HUES48 (cell line): ENCODE measurements at regions not wholly inside any gene's neighbourhood (a gene's known extent, or its start where the extent isn't known, plus 50 kb on each side); places are given as distances from the start of the nearest gene placed in this dataset.

ENCODE experiments used
- H3K27ac ChIP-seq: one replicate; pipeline ENCODE4 v1.7.0; 2013; ENCODE audit warnings: low read depth, low read length, inconsistent platforms
- H3K27me3 ChIP-seq: 2 replicates; pipeline ENCODE4 v1.6.1; 2013; ENCODE audit warnings: mild to moderate bottlenecking, low read length; ENCODE audit not compliant: control insufficient read depth, insufficient read depth
- H3K36me3 ChIP-seq: 2 replicates; pipeline ENCODE4 v1.6.1; 2013; ENCODE audit warnings: low read length; ENCODE audit not compliant: control insufficient read depth, insufficient read depth
- H3K4me1 ChIP-seq: 2 replicates; pipeline ENCODE4 v1.6.1; 2013; ENCODE audit warnings: mild to moderate bottlenecking, low read length; ENCODE audit not compliant: control insufficient read depth, insufficient read depth
- H3K4me3 ChIP-seq: 2 replicates; pipeline ENCODE4 v1.5.1; 2013; ENCODE audit warnings: mild to moderate bottlenecking, low read depth, low read length
- H3K9ac ChIP-seq: 2 replicates; pipeline ENCODE4 v1.6.1; 2013; ENCODE audit warnings: mild to moderate bottlenecking, low read depth, low read length, moderate library complexity
- H3K9me3 ChIP-seq: 2 replicates; pipeline ENCODE4 v1.6.1; 2013; ENCODE audit warnings: low read length; ENCODE audit not compliant: control insufficient read depth, insufficient read depth

DNA sequence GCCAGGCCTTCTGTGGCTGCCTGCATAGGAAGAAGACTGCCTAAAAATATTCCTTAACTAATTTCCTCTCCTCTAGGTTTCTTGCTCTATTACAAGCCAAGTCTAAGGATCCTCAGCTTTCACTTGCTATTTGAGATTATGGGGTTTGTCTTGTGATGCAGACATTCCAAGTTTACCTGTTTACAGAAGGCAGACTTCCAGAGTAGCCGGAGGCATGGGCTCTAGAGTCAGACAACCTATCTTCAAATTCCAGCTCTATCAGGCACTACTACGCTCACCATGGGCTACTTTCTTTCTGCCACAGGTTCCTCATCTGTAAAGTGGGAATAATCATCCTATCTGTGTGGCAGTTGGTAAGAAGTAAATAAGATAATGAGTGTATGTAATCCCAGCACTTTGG, 95.6 kb upstream of the BCL6 start:
- Histone ChIP-seq H3K27me3 (no peaks in the 10 kb centered on the region), H3K27ac (no peak overlapping the region), H3K4me1 (peaks cover 4% of the 10 kb centered on the region; the same call in 1 of the 2 replicates), H3K36me3 (no peaks in the 10 kb centered on the region), H3K9ac (no peak overlapping the region), H3K9me3 (no peaks in the 10 kb centered on the region), H3K4me3 (no peak overlapping the region)

DNA sequence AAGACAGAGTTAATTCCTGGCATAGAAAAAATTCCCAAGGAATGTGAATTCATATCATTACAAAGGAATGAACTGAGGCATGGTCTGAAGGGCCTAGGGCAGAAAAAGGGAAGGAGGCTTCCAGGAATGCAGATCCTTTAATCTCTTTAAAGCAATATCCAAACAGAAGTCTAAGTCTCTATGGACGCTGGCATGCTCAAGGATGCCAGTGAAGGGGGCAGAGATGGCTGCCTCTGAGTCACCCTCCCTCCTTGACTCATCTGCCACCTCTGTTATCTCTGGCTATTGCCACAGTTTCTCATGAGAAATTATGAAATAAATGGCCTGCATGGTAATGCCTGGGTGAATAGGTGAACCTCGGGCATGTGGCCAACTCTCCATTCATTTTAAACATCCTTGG, 96.3 kb upstream of the BCL6 start:
- H3K36me3 ChIP-seq, result no peaks in the 10 kb centered on the region
- no peaks in the 10 kb centered on the region for H3K27me3 ChIP-seq
- H3K9me3 ChIP-seq, result no peaks in the 10 kb centered on the region
- H3K27ac ChIP-seq, result no peak overlapping the region
- H3K4me1 ChIP-seq, result peaks cover 4% of the 10 kb centered on the region; the same call in 1 of the 2 replicates
- H3K4me3 ChIP-seq, result no peak overlapping the region
- no peak overlapping the region for H3K9ac ChIP-seq

DNA sequence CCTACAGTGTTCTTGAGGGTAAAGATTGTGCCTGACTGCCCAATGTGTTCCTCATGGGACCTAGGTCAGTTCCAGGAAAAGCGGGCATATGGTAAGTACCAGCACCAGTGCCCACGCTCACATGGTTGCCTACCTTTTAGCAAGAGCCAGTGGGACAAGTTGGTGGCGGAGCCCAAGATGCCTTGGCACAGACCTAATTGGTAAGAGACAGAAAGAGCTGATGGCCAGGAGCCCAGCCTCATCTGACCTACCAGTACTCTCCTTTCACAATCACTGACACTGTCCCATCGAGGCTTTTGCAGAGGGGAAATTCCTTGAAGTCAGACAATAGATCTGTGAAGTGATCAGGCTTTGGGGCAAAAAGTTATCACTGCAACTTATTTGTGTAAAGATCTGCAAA, 98.4 kb upstream of the BCL6 start:
- H3K4me1 ChIP-seq, result peaks cover 4% of the 10 kb centered on the region; the same call in 1 of the 2 replicates
- no peak overlapping the region for H3K27ac ChIP-seq
- no peaks in the 10 kb centered on the region for H3K27me3 ChIP-seq
- no peaks in the 10 kb centered on the region for H3K9me3 ChIP-seq
- H3K9ac ChIP-seq, result no peak overlapping the region
- H3K4me3 ChIP-seq, result no peak overlapping the region
- no peaks in the 10 kb centered on the region for H3K36me3 ChIP-seq

DNA sequence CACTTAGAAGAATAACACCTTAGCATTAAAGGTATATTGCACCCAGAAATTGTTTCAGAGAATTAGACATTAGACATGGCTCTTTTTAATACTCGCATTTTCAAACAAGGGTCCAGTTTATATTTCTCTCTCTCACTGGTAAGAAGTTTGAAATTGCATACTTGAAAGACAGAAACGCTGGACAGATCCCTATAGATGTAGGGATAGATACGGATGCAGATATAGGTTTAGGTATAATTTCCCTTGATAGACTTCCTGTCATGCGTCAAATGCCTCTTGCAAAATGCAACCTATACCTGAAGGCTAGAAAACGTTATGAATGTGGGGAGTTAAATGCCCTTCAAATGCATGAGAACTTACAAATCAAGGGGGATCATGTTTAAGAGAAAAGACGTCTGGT, 99.4 kb upstream of the BCL6 start:
- Histone ChIP-seq H3K4me3 (no peak overlapping the region), H3K27ac (no peak overlapping the region), H3K9ac (no peak overlapping the region), H3K36me3 (no peaks in the 10 kb centered on the region), H3K4me1 (peaks cover 4% of the 10 kb centered on the region; the same call in 1 of the 2 replicates), H3K9me3 (no peaks in the 10 kb centered on the region), H3K27me3 (no peaks in the 10 kb centered on the region)

DNA sequence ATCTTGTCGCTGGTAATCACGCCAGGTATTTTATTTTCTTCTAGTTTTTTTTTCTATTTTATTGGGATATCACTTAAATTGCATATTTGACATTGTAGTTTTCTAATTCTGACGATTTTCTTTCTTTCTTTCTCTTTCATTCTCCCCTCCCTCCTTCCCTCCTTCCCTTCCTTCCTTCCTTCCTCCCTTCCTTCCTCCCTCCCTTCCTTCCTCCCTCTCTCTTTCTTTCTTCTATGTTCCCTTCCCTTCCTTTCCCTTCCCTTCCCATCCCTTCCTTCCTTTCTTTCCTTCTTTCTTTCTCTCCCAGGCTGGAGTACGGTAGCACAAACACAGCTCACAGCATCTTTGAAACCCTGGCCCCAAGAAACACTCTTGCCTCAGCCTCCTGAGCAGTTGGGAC, 100.6 kb upstream of the BCL6 start:
- Histone ChIP-seq H3K9me3 (no peaks in the 10 kb centered on the region), H3K27ac (no peak overlapping the region), H3K36me3 (no peaks in the 10 kb centered on the region), H3K4me3 (no peak overlapping the region), H3K4me1 (peaks cover 4% of the 10 kb centered on the region; the same call in 1 of the 2 replicates), H3K9ac (no peak overlapping the region), H3K27me3 (no peaks in the 10 kb centered on the region)

DNA sequence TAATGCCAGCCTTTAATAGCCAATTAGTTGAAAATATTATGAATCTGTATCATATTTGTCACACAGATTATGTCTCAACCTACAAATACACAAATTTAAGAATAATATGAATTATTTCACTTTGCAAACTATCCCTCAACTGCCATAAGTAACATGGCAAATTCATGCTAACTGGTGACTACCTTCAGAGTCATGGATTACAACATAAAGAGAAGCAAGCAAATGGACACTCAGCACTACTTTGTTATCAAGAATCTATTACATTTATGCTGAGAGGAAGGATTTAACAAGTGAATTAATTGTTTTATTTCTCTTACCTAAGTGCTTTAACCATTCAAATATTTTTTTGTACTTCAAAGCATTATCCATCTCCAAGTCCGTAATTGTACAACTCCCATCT, 103.1 kb upstream of the BCL6 start:
- peaks cover 6% of the 10 kb centered on the region; the same call in 1 of the 2 replicates for H3K9me3 ChIP-seq
- no peaks in the 10 kb centered on the region for H3K36me3 ChIP-seq
- H3K27ac ChIP-seq, result no peak overlapping the region
- no peak overlapping the region for H3K4me3 ChIP-seq
- no peak overlapping the region for H3K9ac ChIP-seq
- no peaks in the 10 kb centered on the region for H3K4me1 ChIP-seq
- H3K27me3 ChIP-seq, result no peaks in the 10 kb centered on the region

DNA sequence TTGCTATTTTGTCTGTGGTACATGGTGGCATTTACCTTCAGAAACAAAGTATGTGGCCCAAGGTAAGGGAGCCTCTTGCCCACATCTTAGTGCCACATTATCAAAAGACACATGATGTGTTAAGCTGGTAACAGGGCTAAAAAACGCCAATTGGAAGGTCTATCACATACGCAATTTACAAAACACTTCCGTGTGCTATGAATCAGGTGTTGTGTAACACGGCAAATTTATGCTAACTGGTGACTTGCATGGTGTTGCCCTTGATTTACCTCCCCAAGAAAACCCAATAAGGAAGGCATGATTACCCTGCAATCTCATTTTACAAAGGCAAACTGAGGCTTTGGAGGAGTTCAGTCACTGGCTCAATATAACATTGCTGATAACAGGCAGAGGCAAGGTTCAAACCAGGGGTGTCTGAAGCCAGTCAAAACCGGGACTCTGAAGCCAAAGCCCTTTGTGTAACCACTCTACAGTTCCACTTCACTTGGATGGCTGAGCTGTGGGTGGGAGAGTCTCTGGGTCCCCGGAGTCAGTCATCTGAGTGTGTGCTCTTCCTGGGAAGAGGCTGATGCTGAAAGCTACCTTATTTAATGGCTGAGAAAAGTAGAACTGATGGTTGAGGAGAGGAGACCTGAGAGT, 103.9 kb upstream of the BCL6 start:
- no peak overlapping the region for H3K27ac ChIP-seq
- H3K4me1 ChIP-seq, result no peaks in the 10 kb centered on the region
- H3K9me3 ChIP-seq, result peaks cover 6% of the 10 kb centered on the region; the same call in 1 of the 2 replicates
- H3K9ac ChIP-seq, result no peak overlapping the region
- no peaks in the 10 kb centered on the region for H3K27me3 ChIP-seq
- H3K4me3 ChIP-seq, result no peak overlapping the region
- no peaks in the 10 kb centered on the region for H3K36me3 ChIP-seq

DNA sequence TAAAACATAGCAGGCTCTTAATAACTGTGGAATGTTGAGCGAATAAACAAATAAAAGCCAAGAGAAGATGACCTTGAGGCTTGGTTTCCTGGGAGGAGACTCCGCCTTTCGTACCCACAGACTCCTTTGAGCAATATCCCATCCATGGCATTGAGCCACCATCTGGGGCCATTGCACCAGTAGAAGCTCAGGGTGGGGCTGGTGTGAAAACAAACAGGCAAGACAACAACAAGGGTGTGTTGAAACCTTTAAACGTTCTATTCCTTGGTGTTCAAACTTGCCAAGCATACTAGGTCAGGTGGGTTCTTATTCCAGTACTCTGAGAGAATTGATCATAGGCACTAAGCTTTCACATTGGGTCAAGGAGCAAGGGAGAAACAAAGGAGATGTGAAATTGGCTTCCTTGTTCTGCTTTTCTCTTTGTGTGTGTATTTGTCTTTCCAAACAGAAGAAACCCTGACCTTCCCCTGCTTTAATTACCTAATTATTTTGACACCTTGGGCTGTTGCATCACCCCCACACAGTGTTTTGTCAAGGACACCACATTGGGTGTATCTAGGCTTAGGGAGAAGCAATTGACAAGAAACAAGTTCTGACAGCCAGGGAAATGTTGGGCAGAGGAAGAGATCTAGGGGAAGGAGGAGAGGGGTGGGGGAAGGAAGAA, 105.1 kb upstream of the BCL6 start:
- Histone ChIP-seq H3K27me3 (no peaks in the 10 kb centered on the region), H3K9ac (no peak overlapping the region), H3K4me3 (no peak overlapping the region), H3K9me3 (peaks cover 6% of the 10 kb centered on the region; the same call in 1 of the 2 replicates), H3K36me3 (no peaks in the 10 kb centered on the region), H3K27ac (no peak overlapping the region), H3K4me1 (no peaks in the 10 kb centered on the region)

DNA sequence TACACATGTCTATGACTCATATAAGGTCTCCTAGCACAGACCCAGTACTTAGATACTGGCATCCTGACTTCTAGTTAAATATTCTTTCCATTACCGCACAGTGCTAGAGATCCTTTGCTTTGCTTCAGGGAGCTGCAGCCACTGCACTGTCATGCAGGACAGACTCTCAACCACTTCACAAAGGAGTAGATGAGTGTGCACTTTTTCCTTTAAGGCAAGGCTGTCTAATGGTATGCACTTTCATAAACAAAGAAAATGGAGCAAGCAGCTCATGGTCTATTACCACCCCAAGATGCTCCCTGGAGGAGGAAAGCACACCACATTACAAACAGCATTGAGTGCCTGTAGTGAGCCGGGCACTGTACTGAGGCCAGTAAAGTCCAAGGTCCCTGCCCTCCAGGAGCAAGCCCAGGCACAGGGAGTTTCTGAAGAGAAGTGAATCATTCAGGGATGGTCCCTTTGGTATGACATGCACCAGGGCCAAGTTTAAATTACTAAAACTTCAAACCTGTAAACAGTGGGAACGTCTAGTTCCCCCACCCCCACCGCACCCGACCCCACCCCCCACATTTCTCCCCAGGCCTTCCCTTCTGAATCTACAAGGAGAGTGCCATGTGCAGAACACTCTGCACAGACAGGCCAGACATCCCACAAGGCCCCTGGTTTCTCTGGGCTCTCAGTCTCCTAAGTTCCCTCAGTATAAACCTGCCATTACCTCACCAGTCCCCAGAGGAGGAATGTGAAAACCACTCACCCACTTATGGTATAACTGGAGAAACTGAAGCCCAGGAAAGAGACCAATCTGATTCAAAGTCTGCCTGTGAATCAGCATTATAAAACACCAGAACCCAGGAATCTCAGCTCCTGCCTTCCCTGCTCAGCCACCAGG, 107.8 kb upstream of the BCL6 start:
- no peak overlapping the region for H3K9ac ChIP-seq

DNA sequence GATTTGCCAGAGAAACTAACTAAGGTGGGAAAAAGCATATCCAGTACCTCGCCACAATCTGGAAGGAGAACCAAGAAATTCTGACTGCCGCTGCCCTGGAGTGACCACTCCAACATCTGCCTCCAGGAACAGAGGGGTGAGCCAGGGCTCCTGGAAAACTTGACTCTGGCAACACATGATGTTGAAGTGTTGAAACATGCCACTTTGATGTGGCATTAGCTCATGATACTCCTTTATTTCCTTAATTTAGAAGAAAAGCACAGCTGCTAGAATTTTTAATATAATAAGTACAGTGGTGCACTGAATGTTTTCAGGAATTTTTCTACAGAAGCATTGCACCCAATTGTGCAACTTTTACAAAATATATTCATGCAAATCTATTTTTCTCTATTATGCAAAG, 109.9 kb upstream of the BCL6 start:
- Histone ChIP-seq H3K4me3 (no peak overlapping the region), H3K4me1 (no peaks in the 10 kb centered on the region), H3K27ac (no peak overlapping the region), H3K9me3 (peaks cover 6% of the 10 kb centered on the region; the same call in 1 of the 2 replicates), H3K9ac (no peak overlapping the region), H3K36me3 (no peaks in the 10 kb centered on the region), H3K27me3 (no peaks in the 10 kb centered on the region)

More for the DNA sequence above, 107.8 kb upstream of the BCL6 start:
- Histone ChIP-seq H3K4me1 (no peaks in the 10 kb centered on the region), H3K4me3 (no peak overlapping the region), H3K36me3 (no peaks in the 10 kb centered on the region), H3K27me3 (no peaks in the 10 kb centered on the region), H3K27ac (no peak overlapping the region), H3K9me3 (peaks cover 6% of the 10 kb centered on the region; the same call in 1 of the 2 replicates)

DNA sequence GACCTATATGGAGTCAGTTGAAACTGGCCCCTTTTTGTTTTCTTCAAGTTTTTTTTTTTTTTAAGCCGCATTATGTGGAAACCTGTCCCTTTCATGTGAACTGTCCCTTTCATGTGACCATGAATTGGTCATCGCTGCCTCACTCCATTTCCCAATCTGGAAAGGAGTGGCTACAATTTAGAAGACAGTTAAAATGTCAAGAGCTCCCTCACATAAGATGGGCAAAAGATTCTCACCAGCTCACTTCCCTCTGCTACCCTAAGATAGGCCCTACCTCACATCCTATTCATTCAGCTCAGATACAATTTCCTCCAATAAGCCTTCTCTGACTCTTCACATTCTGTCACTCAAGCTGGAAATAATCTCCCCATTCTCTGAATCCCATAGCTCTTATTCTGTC, 111.3 kb upstream of the BCL6 start:
- Histone ChIP-seq H3K36me3 (no peaks in the 10 kb centered on the region), H3K27ac (no peak overlapping the region), H3K4me3 (no peak overlapping the region), H3K4me1 (no peaks in the 10 kb centered on the region), H3K9me3 (peaks cover 6% of the 10 kb centered on the region), H3K9ac (no peak overlapping the region), H3K27me3 (no peaks in the 10 kb centered on the region)
